Lower lobe of right lung (tissue), 2 donors: ENCODE measurements at regions not wholly inside any gene's neighbourhood (a gene's known extent, or its start where the extent isn't known, plus 50 kb on each side); places are given as distances from the start of the nearest gene placed in this dataset.

ENCODE experiments used
- ATAC-seq, 2 donors: fragments of 200-7000 bp; cut with Tn5 transposase; one replicate each; pipeline ENCODE4 v1.9.1; 2020 to 2022; ENCODE audit warnings: mild to moderate bottlenecking in 2 of 2, moderate library complexity in 2 of 2
- DNase-seq: peaks from one replicate; pipeline ENCODE4 v3.0.0-alpha.2; 2020
- H3K27ac ChIP-seq: fragments of 200-600 bp; one replicate; pipeline ENCODE4 v1.8.0; 2022
- H3K27me3 ChIP-seq: fragments of 200-600 bp; one replicate; pipeline ENCODE4 v1.8.0; 2022; ENCODE audit warnings: low read depth
- H3K36me3 ChIP-seq: fragments of 200-600 bp; one replicate; pipeline ENCODE4 v1.8.0; 2022; ENCODE audit warnings: mild to moderate bottlenecking
- H3K4me1 ChIP-seq: fragments of 200-600 bp; one replicate; pipeline ENCODE4 v1.8.0; 2022
- H3K4me3 ChIP-seq: fragments of 200-600 bp; one replicate; pipeline ENCODE4 v1.8.0; 2022; ENCODE audit warnings: mild to moderate bottlenecking
- H3K9me3 ChIP-seq: fragments of 200-600 bp; one replicate; pipeline ENCODE4 v1.8.0; 2022
- intact Hi-C: fragments of 100-400 bp; cut with DNase I; formaldehyde crosslinking; loops from one replicate; pipeline ENCODE4 v1.11.0; 2022
- TF ChIP-seq, protein P1 (sequence below): fragments of 200-600 bp; IDR thresholded peaks from one replicate; pipeline ENCODE4 v1.8.0; 2022; ENCODE audit warnings: antibody characterized with exemption, mild to moderate bottlenecking
- donor health status: DM: no; HTN: yes; CAD: no; lungs with severe emphysema.

DNA sequence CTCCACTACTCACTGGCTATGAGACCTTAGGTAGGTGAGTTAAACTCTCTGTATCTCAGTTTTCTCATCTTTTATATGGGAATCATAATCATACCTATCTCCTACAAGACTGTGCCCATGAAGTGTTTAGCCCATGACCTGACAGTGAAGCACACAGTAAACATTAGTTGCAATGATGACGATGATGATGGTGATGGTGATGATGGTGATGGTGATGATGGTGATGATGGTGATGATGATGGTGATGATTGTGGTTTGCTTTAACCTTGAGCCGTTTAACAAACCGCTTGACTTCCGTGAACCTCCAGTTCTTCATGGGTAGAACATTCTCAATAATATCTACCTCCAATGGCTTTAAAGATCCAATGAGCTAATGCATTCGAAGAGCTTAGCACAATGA, 220.2 kb upstream of the MVB12B start:
- no peak overlapping the region for H3K27ac ChIP-seq
- H3K4me3 ChIP-seq, result no peak overlapping the region
- no peaks in the 10 kb centered on the region for H3K9me3 ChIP-seq
- intact Hi-C loops, result no loop called here
- TF ChIP-seq, protein P1, sequence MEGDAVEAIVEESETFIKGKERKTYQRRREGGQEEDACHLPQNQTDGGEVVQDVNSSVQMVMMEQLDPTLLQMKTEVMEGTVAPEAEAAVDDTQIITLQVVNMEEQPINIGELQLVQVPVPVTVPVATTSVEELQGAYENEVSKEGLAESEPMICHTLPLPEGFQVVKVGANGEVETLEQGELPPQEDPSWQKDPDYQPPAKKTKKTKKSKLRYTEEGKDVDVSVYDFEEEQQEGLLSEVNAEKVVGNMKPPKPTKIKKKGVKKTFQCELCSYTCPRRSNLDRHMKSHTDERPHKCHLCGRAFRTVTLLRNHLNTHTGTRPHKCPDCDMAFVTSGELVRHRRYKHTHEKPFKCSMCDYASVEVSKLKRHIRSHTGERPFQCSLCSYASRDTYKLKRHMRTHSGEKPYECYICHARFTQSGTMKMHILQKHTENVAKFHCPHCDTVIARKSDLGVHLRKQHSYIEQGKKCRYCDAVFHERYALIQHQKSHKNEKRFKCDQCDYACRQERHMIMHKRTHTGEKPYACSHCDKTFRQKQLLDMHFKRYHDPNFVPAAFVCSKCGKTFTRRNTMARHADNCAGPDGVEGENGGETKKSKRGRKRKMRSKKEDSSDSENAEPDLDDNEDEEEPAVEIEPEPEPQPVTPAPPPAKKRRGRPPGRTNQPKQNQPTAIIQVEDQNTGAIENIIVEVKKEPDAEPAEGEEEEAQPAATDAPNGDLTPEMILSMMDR, result no peak
- DNase-seq (no peak), ATAC-seq (no peak)
- no peaks in the 10 kb centered on the region for H3K4me1 ChIP-seq
- peaks cover 16% of the 10 kb centered on the region for H3K27me3 ChIP-seq
- H3K36me3 ChIP-seq, result no peaks in the 10 kb centered on the region

DNA sequence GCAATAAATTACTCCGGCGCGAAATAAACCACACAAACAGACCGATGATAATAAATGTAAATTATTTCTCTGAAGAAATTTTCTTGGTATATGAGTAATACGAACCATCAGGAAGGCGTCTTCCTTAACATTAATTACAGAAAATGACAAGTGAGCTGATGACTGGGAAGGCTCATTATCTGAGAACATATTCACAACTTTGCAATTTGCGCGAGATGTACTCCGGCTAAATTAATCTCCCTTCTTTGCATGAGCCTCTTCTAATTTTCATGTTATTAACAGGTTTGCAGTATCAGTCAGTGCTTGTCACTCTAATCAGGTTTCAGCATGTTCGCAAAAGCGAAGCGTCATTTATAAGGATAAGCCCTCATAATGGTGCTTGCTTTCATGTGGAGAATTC, 218.9 kb upstream of the MVB12B start:
- TF ChIP-seq, protein P1, result no peak
- intact Hi-C loops, result no loop called here
- ATAC-seq, result no peak

DNA sequence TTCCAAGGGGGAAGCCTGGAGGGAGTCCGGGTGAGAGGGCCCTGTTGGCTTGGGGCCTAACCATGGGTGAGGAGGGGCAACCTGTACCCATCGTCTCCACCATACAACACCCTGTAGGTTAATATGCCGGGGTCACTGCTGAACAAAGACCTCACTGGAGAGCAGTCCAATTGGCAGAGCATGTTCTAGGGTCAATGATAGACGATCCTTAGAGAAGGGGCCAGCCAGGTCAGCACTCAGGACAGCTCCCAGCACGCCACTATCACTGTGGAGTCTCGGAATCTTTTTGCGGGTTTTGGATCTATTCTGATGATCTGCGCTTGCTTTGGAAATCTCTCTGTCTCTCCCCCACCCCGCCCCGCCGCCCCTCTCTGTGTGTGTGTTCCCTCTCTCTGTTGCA, 218.4 kb upstream of the MVB12B start:
- no peak for DNase-seq
- ATAC-seq, result no peak
- no peak overlapping the region for H3K4me3 ChIP-seq

More for the DNA sequence above, 218.9 kb upstream of the MVB12B start:
- no peak overlapping the region for H3K4me3 ChIP-seq
- peaks cover 16% of the 10 kb centered on the region for H3K27me3 ChIP-seq
- H3K27ac ChIP-seq, result no peak overlapping the region
- no peaks in the 10 kb centered on the region for H3K36me3 ChIP-seq
- DNase-seq, result no peak
- H3K9me3 ChIP-seq, result no peaks in the 10 kb centered on the region
- no peaks in the 10 kb centered on the region for H3K4me1 ChIP-seq

DNA sequence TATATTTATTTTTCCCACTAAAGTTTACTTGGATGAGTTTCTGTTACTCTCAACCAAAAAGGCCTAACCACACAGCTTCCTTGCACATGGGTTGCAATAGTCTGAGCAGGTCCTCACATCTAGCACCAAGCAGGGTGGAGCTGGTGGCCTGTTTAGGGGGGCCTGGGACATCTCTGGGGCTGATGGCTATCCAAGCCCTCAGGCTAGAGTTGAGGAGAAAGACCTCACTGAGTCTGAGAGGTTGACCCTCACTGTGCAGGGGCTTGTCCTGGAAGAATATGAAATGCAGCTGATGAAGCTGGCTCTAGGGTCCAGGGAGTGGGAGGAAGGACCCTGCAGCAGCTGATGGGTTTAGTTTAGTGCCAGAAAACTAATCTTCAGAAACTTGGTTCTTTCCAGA, 217.1 kb upstream of the MVB12B start:
- Histone ChIP-seq H3K27me3 (peaks cover 11% of the 10 kb centered on the region), H3K27ac (no peak overlapping the region), H3K4me1 (no peaks in the 10 kb centered on the region), H3K36me3 (no peaks in the 10 kb centered on the region), H3K4me3 (no peak overlapping the region), H3K9me3 (no peaks in the 10 kb centered on the region)
- intact Hi-C loops, result no loop called here
- TF ChIP-seq, protein P1, result no peak
- DNase-seq (no peak), ATAC-seq (no peak)

More for the DNA sequence above, 218.4 kb upstream of the MVB12B start:
- Histone ChIP-seq H3K4me1 (no peaks in the 10 kb centered on the region), H3K36me3 (no peaks in the 10 kb centered on the region), H3K9me3 (no peaks in the 10 kb centered on the region), H3K27me3 (peaks cover 14% of the 10 kb centered on the region), H3K27ac (no peak overlapping the region)
- intact Hi-C loops, result no loop called here
- TF ChIP-seq, protein P1, result no peak

DNA sequence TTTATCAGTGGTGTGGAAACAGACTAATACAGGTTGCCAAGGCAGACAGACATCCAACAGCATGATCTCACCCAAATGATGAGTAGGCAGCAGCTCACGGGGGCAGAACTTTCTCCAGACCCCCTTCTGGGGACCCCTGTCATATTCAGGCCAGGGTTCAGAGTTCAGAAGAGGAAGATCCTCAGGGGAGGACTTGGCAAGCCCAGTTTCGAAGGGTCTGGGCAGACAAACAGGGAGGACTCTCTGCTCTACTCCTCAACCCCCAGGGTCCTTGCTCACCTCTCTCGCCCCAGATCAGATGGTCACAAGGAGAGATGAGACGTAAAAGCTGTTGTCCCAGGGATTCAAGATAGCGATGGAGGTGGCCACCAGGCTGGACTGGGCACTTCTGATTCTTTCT, 215.1 kb upstream of the MVB12B start:
- H3K4me1 ChIP-seq, result no peaks in the 10 kb centered on the region
- intact Hi-C loops, result no loop called here
- H3K27ac ChIP-seq, result no peak overlapping the region
- no peaks in the 10 kb centered on the region for H3K9me3 ChIP-seq
- H3K27me3 ChIP-seq, result peaks cover 11% of the 10 kb centered on the region
- ATAC-seq (no peak), DNase-seq (no peak)
- no peaks in the 10 kb centered on the region for H3K36me3 ChIP-seq
- TF ChIP-seq, protein P1, result no peak
- no peak overlapping the region for H3K4me3 ChIP-seq
